CD4-positive, alpha-beta T cell treated with Interleukin-2 at 100 ng/mL for 4 hours (primary cell): ENCODE measurements at regions not wholly inside any gene's neighbourhood (a gene's known extent, or its start where the extent isn't known, plus 50 kb on each side); places are given as distances from the start of the nearest gene placed in this dataset.

Experiments
- DNase-seq: peaks from one replicate; pipeline ENCODE4 v3.0.0-alpha.2; 2020; ENCODE audit warnings: low spot score

- no peak for DNase-seq
Measured at GRCh38 chr5:93320920-93321445, 260.0 kb downstream of the NR2F1-AS1 start.

- DNase-seq: no peak
Measured at GRCh38 chr5:93313672-93314071, 267.3 kb downstream of the NR2F1-AS1 start.

- no peak for DNase-seq
Measured at GRCh38 chr5:93311881-93312280, 269.1 kb downstream of the NR2F1-AS1 start.

- DNase-seq: no peak
Measured at GRCh38 chr5:93307557-93307956, 273.5 kb downstream of the NR2F1-AS1 start.

- no peak for DNase-seq
Measured at GRCh38 chr5:93305984-93306383, 275.0 kb downstream of the NR2F1-AS1 start.

- no peak for DNase-seq
Measured at GRCh38 chr5:93304456-93305250, 276.4 kb downstream of the NR2F1-AS1 start.

- DNase-seq: no peak
Measured at GRCh38 chr5:93303291-93303691, 277.7 kb downstream of the NR2F1-AS1 start.

- no peak for DNase-seq
Measured at GRCh38 chr5:93302711-93303110, 278.3 kb downstream of the NR2F1-AS1 start.

- DNase-seq: no peak
Measured at GRCh38 chr5:93300945-93301344, 280.1 kb downstream of the NR2F1-AS1 start.

GRCh38 chr5:93300309-93300923 lies 280.6 kb downstream of the NR2F1-AS1 start:
- DNase-seq: no peak

GRCh38 chr5:93299681-93300308 lies 281.2 kb downstream of the NR2F1-AS1 start:
- no peak for DNase-seq

- no peak for DNase-seq
Measured at GRCh38 chr5:93297116-93297515, 283.9 kb downstream of the NR2F1-AS1 start.

GRCh38 chr5:93296338-93296737 lies 284.7 kb downstream of the NR2F1-AS1 start:
- DNase-seq: no peak

- DNase-seq: no peak
Measured at GRCh38 chr5:93294996-93295395, 286.0 kb downstream of the NR2F1-AS1 start.

- no peak for DNase-seq
Measured at GRCh38 chr5:93294199-93294598, 286.8 kb downstream of the NR2F1-AS1 start.

GRCh38 chr5:93289942-93290341 lies 291.1 kb downstream of the NR2F1-AS1 start:
- no peak for DNase-seq

- DNase-seq: no peak
Measured at GRCh38 chr5:93285461-93285860, 295.6 kb downstream of the NR2F1-AS1 start.

- DNase-seq: no peak
Measured at GRCh38 chr5:93281980-93282772, 298.8 kb downstream of the NR2F1-AS1 start.

GRCh38 chr5:93280518-93280917 lies 300.5 kb downstream of the NR2F1-AS1 start:
- DNase-seq: no peak

GRCh38 chr5:93279296-93279963 lies 301.6 kb downstream of the NR2F1-AS1 start:
- DNase-seq: no peak

- no peak for DNase-seq
Measured at GRCh38 chr5:93278896-93279295, 302.1 kb downstream of the NR2F1-AS1 start.

- no peak for DNase-seq
Measured at GRCh38 chr5:93277051-93277450, 304.0 kb downstream of the NR2F1-AS1 start.
